ENCODE measurements at regions not wholly inside any gene's neighbourhood (a gene's known extent, or its start where the extent isn't known, plus 50 kb on each side); places are given as distances from the start of the nearest gene placed in this dataset.

DNA sequence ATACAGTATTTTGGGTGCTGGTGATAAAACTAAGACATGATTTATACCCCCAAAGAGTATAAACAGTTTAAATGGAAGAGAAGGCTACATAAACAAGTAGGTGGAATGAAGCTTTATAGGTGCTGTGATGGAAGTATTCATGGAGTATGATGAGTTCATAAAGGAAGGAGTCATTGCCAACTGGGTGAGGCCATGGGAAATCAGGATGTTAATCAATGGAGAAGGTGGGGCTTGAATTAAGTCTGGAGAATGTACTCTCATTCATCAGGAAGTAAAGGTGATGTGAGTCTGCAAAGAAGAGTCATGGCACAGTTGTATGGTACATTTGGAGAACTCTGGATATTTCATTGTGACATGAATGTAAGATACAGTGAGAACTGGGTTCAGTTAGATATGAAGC is 147.5 kb upstream of the MME start:
- H3K27ac Mint-ChIP-seq (ENCODE audit: unreplicated experiment) = no peak overlapping the region
- H3K4me3 ChIP-seq (ENCODE audit: insufficient read depth, low read depth, low read length) = no peak overlapping the region
- no peak overlapping the region for H3K27ac ChIP-seq (ENCODE audit: low read depth, low read length)
- no peak overlapping the region for H3K4me3 Mint-ChIP-seq (ENCODE audit: unreplicated experiment)
- TF ChIP-seq, protein P1, sequence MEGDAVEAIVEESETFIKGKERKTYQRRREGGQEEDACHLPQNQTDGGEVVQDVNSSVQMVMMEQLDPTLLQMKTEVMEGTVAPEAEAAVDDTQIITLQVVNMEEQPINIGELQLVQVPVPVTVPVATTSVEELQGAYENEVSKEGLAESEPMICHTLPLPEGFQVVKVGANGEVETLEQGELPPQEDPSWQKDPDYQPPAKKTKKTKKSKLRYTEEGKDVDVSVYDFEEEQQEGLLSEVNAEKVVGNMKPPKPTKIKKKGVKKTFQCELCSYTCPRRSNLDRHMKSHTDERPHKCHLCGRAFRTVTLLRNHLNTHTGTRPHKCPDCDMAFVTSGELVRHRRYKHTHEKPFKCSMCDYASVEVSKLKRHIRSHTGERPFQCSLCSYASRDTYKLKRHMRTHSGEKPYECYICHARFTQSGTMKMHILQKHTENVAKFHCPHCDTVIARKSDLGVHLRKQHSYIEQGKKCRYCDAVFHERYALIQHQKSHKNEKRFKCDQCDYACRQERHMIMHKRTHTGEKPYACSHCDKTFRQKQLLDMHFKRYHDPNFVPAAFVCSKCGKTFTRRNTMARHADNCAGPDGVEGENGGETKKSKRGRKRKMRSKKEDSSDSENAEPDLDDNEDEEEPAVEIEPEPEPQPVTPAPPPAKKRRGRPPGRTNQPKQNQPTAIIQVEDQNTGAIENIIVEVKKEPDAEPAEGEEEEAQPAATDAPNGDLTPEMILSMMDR (IDR thresholded peaks at IDR 0.05; ENCODE audit: insufficient read depth, low read depth, low read length) = no peak
- no peak for TF ChIP-seq EZH2 (IDR thresholded peaks at IDR 0.05; ENCODE audit: insufficient read depth, low read length)
- no peak for DNase-seq (ENCODE audit: low read depth)
- no peaks in the 10 kb centered on the region for H3K27me3 Mint-ChIP-seq (ENCODE audit: low read depth, unreplicated experiment)
- H3K4me1 ChIP-seq (ENCODE audit: insufficient read depth, low read length) = no peaks in the 10 kb centered on the region
- H3K9me3 ChIP-seq (ENCODE audit: insufficient read depth, low read depth, low read length) = no peaks in the 10 kb centered on the region
- no peak overlapping the region for H3K9ac ChIP-seq (ENCODE audit: low read length)
- H3K4me2 ChIP-seq (ENCODE audit: low read length) = no peak overlapping the region
- H3K4me1 Mint-ChIP-seq (ENCODE audit: low read depth, unreplicated experiment) = peaks cover 3% of the 10 kb centered on the region
- H3K27me3 ChIP-seq (ENCODE audit: insufficient read depth, low read length) = no peaks in the 10 kb centered on the region
- H3K9me3 Mint-ChIP-seq (ENCODE audit: unreplicated experiment) = no peaks in the 10 kb centered on the region
- no peak overlapping the region for H2AFZ ChIP-seq (ENCODE audit: low read depth, low read length)
- no peaks in the 10 kb centered on the region for H3K79me2 ChIP-seq (ENCODE audit: insufficient read depth, low read length)
- FAIRE-seq = no peak
- no peaks in the 10 kb centered on the region for H3K36me3 ChIP-seq (ENCODE audit: insufficient read depth, low read length)
- H3K36me3 Mint-ChIP-seq (ENCODE audit: low read depth, unreplicated experiment) = no peaks in the 10 kb centered on the region
- H4K20me1 ChIP-seq (ENCODE audit: insufficient read depth, low read length) = no peaks in the 10 kb centered on the region

DNA sequence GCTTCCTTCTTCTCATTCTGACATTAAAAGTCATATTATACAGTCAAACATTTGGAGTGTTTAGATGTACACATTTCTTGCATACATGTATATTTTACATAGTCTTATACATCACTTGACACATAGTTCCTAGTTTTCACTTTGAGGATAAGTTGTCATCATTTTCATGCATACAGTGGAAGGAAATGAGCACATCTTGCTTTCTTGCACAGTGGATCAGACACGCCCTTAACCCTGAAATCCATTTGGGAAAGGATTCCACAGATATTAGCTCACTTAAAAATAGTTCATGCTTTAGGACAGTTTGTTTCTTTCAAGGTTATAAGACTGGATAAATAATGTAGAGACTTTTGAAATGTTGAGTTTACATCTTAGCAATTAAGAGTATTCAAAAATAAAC is 148.6 kb upstream of the MME start:
- no peaks in the 10 kb centered on the region for H3K27me3 ChIP-seq (ENCODE audit: insufficient read depth, low read length)
- no peaks in the 10 kb centered on the region for H3K36me3 ChIP-seq (ENCODE audit: insufficient read depth, low read length)
- DNase-seq (ENCODE audit: low read depth) = no peak
- Mint-ChIP-seq H3K27ac (ENCODE audit: unreplicated experiment) (no peak overlapping the region), H3K4me3 (ENCODE audit: unreplicated experiment) (no peak overlapping the region), H3K36me3 (ENCODE audit: low read depth, unreplicated experiment) (no peaks in the 10 kb centered on the region), H3K4me1 (ENCODE audit: low read depth, unreplicated experiment) (peaks cover 3% of the 10 kb centered on the region), H3K9me3 (ENCODE audit: unreplicated experiment) (no peaks in the 10 kb centered on the region), H3K27me3 (ENCODE audit: low read depth, unreplicated experiment) (no peaks in the 10 kb centered on the region)
- no peak for FAIRE-seq
- H3K9me3 ChIP-seq (ENCODE audit: insufficient read depth, low read depth, low read length) = no peaks in the 10 kb centered on the region
- no peaks in the 10 kb centered on the region for H4K20me1 ChIP-seq (ENCODE audit: insufficient read depth, low read length)
- H3K4me1 ChIP-seq (ENCODE audit: insufficient read depth, low read length) = no peaks in the 10 kb centered on the region
- no peak overlapping the region for H3K4me2 ChIP-seq (ENCODE audit: low read length)
- H3K79me2 ChIP-seq (ENCODE audit: insufficient read depth, low read length) = no peaks in the 10 kb centered on the region
- H3K9ac ChIP-seq (ENCODE audit: low read length) = no peak overlapping the region
- TF ChIP-seq, protein P1 (IDR thresholded peaks at IDR 0.05; ENCODE audit: insufficient read depth, low read depth, low read length) = no peak
- TF ChIP-seq EZH2 (IDR thresholded peaks at IDR 0.05; ENCODE audit: insufficient read depth, low read length) = no peak
- H3K27ac ChIP-seq (ENCODE audit: low read depth, low read length) = no peak overlapping the region
- H3K4me3 ChIP-seq (ENCODE audit: insufficient read depth, low read depth, low read length) = no peak overlapping the region
- no peak overlapping the region for H2AFZ ChIP-seq (ENCODE audit: low read depth, low read length)

DNA sequence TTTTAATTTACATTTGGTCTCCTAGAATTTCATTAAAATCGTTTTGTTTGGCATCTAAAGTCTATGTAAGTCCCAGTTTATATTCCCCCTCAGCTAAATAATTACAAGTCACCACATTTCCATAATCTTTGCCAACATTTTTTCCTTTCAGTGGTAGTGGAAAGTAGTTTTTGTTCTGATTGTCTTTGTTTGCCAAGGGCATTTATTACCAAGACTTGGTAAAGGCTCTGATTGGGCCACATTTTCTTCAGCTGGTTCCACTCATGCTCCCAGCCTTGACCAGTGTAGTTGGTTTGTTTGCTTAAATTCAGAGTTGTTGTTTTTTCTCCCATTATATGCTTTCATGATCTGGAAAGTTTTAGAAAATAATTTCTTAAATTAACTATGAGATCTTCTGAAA is 153.4 kb upstream of the MME start:
- no peak overlapping the region for H3K4me3 Mint-ChIP-seq (ENCODE audit: unreplicated experiment)
- Histone ChIP-seq H3K9ac (ENCODE audit: low read length) (no peak overlapping the region), H3K9me3 (ENCODE audit: insufficient read depth, low read depth, low read length) (no peaks in the 10 kb centered on the region), H3K4me1 (ENCODE audit: insufficient read depth, low read length) (no peaks in the 10 kb centered on the region), H3K36me3 (ENCODE audit: insufficient read depth, low read length) (no peaks in the 10 kb centered on the region), H3K79me2 (ENCODE audit: insufficient read depth, low read length) (no peaks in the 10 kb centered on the region), H3K27ac (ENCODE audit: low read depth, low read length) (no peak overlapping the region), H4K20me1 (ENCODE audit: insufficient read depth, low read length) (no peaks in the 10 kb centered on the region), H2AFZ (ENCODE audit: low read depth, low read length) (no peak overlapping the region), H3K27me3 (ENCODE audit: insufficient read depth, low read length) (no peaks in the 10 kb centered on the region), H3K4me2 (ENCODE audit: low read length) (no peak overlapping the region), H3K4me3 (ENCODE audit: insufficient read depth, low read depth, low read length) (no peak overlapping the region)
- H3K27me3 Mint-ChIP-seq (ENCODE audit: low read depth, unreplicated experiment) = no peaks in the 10 kb centered on the region
- H3K9me3 Mint-ChIP-seq (ENCODE audit: unreplicated experiment) = no peaks in the 10 kb centered on the region
- H3K4me1 Mint-ChIP-seq (ENCODE audit: low read depth, unreplicated experiment) = peaks cover 3% of the 10 kb centered on the region
- H3K27ac Mint-ChIP-seq (ENCODE audit: unreplicated experiment) = no peak overlapping the region
- TF ChIP-seq EZH2 (IDR thresholded peaks at IDR 0.05; ENCODE audit: insufficient read depth, low read length) = no peak
- TF ChIP-seq, protein P1 (IDR thresholded peaks at IDR 0.05; ENCODE audit: insufficient read depth, low read depth, low read length) = no peak
- DNase-seq (ENCODE audit: low read depth) = no peak
- no peaks in the 10 kb centered on the region for H3K36me3 Mint-ChIP-seq (ENCODE audit: low read depth, unreplicated experiment)
- no peak for FAIRE-seq

Data from astrocyte (in vitro differentiated cells and primary cell).